Uterus (tissue), 2 donors: ENCODE measurements at regions not wholly inside any gene's neighbourhood (a gene's known extent, or its start where the extent isn't known, plus 50 kb on each side); places are given as distances from the start of the nearest gene placed in this dataset.

Experiments used
- POLR2A ChIP-seq, 2 donors: fragments of 450-650 bp; IDR thresholded peaks; one replicate each; pipeline ENCODE4 v1.6.1; 2016; ENCODE audit warnings: antibody characterized with exemption in 2 of 2, mild to moderate bottlenecking in 1 of 2, moderate library complexity in 1 of 2
- TF ChIP-seq, protein P1 (sequence below), 4 experiments: fragments of 200-600 bp in 2 of 4; fragments of 450-650 bp in 2 of 4; sonication (generic) in 2 of 4; IDR thresholded peaks; one replicate each; pipeline ENCODE4 v1.5.1; 2016 to 2019; ENCODE audit warnings: antibody characterized with exemption in 4 of 4, mild to moderate bottlenecking in 2 of 4, moderate library complexity in 1 of 4

DNA sequence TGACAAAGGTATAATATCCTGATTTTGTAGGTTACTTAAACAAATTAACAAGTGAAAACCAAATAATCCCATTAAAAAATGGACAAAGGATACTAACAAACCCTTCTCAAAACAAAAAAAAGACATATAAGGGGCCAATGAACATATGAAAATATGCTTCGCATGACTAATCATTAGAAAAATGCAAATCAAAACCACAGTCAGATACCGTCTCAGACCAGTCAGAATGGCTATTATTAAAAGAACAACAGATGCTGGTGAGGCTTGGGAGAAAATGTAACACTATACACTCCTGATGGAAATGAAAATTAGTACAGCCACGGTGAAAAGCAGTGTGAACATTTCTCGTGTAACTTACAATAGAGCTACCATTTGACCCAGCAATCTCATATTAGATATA lies 1542.2 kb upstream of the CDH9 start:
- TF ChIP-seq, protein P1, sequence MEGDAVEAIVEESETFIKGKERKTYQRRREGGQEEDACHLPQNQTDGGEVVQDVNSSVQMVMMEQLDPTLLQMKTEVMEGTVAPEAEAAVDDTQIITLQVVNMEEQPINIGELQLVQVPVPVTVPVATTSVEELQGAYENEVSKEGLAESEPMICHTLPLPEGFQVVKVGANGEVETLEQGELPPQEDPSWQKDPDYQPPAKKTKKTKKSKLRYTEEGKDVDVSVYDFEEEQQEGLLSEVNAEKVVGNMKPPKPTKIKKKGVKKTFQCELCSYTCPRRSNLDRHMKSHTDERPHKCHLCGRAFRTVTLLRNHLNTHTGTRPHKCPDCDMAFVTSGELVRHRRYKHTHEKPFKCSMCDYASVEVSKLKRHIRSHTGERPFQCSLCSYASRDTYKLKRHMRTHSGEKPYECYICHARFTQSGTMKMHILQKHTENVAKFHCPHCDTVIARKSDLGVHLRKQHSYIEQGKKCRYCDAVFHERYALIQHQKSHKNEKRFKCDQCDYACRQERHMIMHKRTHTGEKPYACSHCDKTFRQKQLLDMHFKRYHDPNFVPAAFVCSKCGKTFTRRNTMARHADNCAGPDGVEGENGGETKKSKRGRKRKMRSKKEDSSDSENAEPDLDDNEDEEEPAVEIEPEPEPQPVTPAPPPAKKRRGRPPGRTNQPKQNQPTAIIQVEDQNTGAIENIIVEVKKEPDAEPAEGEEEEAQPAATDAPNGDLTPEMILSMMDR (IDR thresholded peaks at IDR 0.05): no peak
- no peak for TF ChIP-seq POLR2A (IDR thresholded peaks at IDR 0.05)
